Lower leg skin (tissue), 3 donors: ENCODE measurements at regions not wholly inside any gene's neighbourhood (a gene's known extent, or its start where the extent isn't known, plus 50 kb on each side); places are given as distances from the start of the nearest gene placed in this dataset.

Experiments
- CTCF ChIP-seq, 3 donors: fragments of 450-650 bp; IDR thresholded peaks; one replicate each; pipeline ENCODE4 v1.5.1; 2016; ENCODE audit warnings: antibody characterized with exemption in 3 of 3, mild to moderate bottlenecking in 3 of 3, moderate library complexity in 2 of 3
- POLR2A ChIP-seq, 2 donors: fragments of 450-650 bp; IDR thresholded peaks; one replicate each; pipeline ENCODE4 v1.6.1; 2016 to 2017; ENCODE audit warnings: antibody characterized with exemption in 2 of 2, mild to moderate bottlenecking in 1 of 2, moderate library complexity in 1 of 2

- TF ChIP-seq CTCF (IDR thresholded peaks at IDR 0.05): no peak
- TF ChIP-seq POLR2A (IDR thresholded peaks at IDR 0.05): no peak
Measured at GRCh38 chr9:11431490-11431889, 818.7 kb upstream of the PTPRD start.
